Mesendoderm (in vitro differentiated cells): ENCODE measurements at regions not wholly inside any gene's neighbourhood (a gene's known extent, or its start where the extent isn't known, plus 50 kb on each side); places are given as distances from the start of the nearest gene placed in this dataset.

Source experiments
- DNase-seq: peaks from one replicate; pipeline ENCODE4 v3.0.0; 2013
- H2AK5ac ChIP-seq: 2 replicates; pipeline ENCODE4 v1.6.1; 2013; ENCODE audit warnings: low read length, inconsistent platforms
- H2BK120ac ChIP-seq: 2 replicates; pipeline ENCODE4 v1.6.1; 2013; ENCODE audit warnings: low read depth, mild to moderate bottlenecking, low read length, moderate library complexity, mixed read lengths
- H2BK15ac ChIP-seq: replicated peaks from 2 replicates; pipeline ENCODE4 v1.6.1; 2013; ENCODE audit warnings: low read depth, mild to moderate bottlenecking, moderate library complexity
- H2BK5ac ChIP-seq: 2 replicates; pipeline ENCODE4 v1.6.1; 2013; ENCODE audit warnings: low read length, inconsistent platforms
- H3K18ac ChIP-seq: 2 replicates; pipeline ENCODE4 v1.6.1; 2013; ENCODE audit warnings: mild to moderate bottlenecking, low read length, mixed read lengths
- H3K23ac ChIP-seq: one replicate; pipeline ENCODE4 v1.6.1; 2013; ENCODE audit warnings: low read length
- H3K27ac ChIP-seq: 2 replicates; pipeline ENCODE4 v1.5.1; 2013; ENCODE audit warnings: low read depth, mild to moderate bottlenecking, inconsistent platforms, low read length, moderate library complexity
- H3K27me3 ChIP-seq: 2 replicates; pipeline ENCODE4 v1.6.1; 2013; ENCODE audit warnings: low read length, control low read depth, mild to moderate bottlenecking, inconsistent platforms; ENCODE audit not compliant: insufficient read depth, poor library complexity
- H3K36me3 ChIP-seq: 2 replicates; pipeline ENCODE4 v1.6.1; 2013; ENCODE audit warnings: low read length, inconsistent platforms; ENCODE audit not compliant: control insufficient read depth, insufficient read depth
- H3K4ac ChIP-seq: one replicate; pipeline ENCODE4 v1.6.1; 2013; ENCODE audit warnings: low read depth, mild to moderate bottlenecking, low read length, moderate library complexity
- H3K4me1 ChIP-seq: 2 replicates; pipeline ENCODE4 v1.6.1; 2013; ENCODE audit warnings: low read depth, low read length, inconsistent platforms; ENCODE audit not compliant: control insufficient read depth
- H3K4me2 ChIP-seq: 2 replicates; pipeline ENCODE4 v1.6.1; 2013; ENCODE audit warnings: low read length
- H3K4me3 ChIP-seq: 2 replicates; pipeline ENCODE4 v1.5.1; 2013; ENCODE audit warnings: mild to moderate bottlenecking, low read length
- H3K56ac ChIP-seq: one replicate; pipeline ENCODE4 v1.6.1; 2013; ENCODE audit warnings: low read length
- H3K79me1 ChIP-seq: 2 replicates; pipeline ENCODE4 v1.6.1; 2013; ENCODE audit warnings: low read length, inconsistent platforms
- H3K79me2 ChIP-seq: 2 replicates; pipeline ENCODE4 v1.6.1; 2013; ENCODE audit warnings: mild to moderate bottlenecking, low read length; ENCODE audit not compliant: control insufficient read depth, insufficient read depth
- H3K9ac ChIP-seq: 2 replicates; pipeline ENCODE4 v1.6.1; 2013; ENCODE audit warnings: low read length, inconsistent platforms
- H4K5ac ChIP-seq: one replicate; pipeline ENCODE4 v1.6.1; 2013; ENCODE audit warnings: low read length
- H4K8ac ChIP-seq: one replicate; pipeline ENCODE4 v1.6.1; 2013; ENCODE audit warnings: low read depth, mild to moderate bottlenecking, control low read depth, low read length, moderate library complexity
- WGBS: extraction: QIAGEN DNeasy Blood & Tissue Kit; methylation state at CpG from one replicate; pipeline ENCODE4 v1.1.7; 2013; ENCODE audit warnings: low lambda C conversion rate, missing lambda C conversion rate; ENCODE audit not compliant: insufficient coverage; ENCODE audit errors: extremely low coverage; 5-methylcytosine and 5-hydroxymethylcytosine counted together

GRCh38 chr3:124425972-124426371 lies 304.3 kb upstream of the UMPS start:
- Histone ChIP-seq H3K27me3 (no peaks in the 10 kb centered on the region), H3K23ac (no peak overlapping the region), H2BK5ac (no peak overlapping the region), H2BK15ac (no peak overlapping the region), H3K36me3 (no peaks in the 10 kb centered on the region), H3K56ac (no peak overlapping the region), H4K5ac (no peak overlapping the region), H3K27ac (no peak overlapping the region), H2BK120ac (no peak overlapping the region), H3K4ac (no peak overlapping the region), H3K79me2 (no peaks in the 10 kb centered on the region), H3K18ac (no peak overlapping the region), H3K9ac (no peak overlapping the region), H3K4me2 (no peak overlapping the region), H4K8ac (no peak overlapping the region), H3K4me1 (peaks cover 4% of the 10 kb centered on the region), H3K4me3 (no peak overlapping the region), H2AK5ac (no peak overlapping the region), H3K79me1 (no peaks in the 10 kb centered on the region)
- no peak for DNase-seq
- 100% methylated on average over 2 of the region's 6 CpGs for WGBS

DNA sequence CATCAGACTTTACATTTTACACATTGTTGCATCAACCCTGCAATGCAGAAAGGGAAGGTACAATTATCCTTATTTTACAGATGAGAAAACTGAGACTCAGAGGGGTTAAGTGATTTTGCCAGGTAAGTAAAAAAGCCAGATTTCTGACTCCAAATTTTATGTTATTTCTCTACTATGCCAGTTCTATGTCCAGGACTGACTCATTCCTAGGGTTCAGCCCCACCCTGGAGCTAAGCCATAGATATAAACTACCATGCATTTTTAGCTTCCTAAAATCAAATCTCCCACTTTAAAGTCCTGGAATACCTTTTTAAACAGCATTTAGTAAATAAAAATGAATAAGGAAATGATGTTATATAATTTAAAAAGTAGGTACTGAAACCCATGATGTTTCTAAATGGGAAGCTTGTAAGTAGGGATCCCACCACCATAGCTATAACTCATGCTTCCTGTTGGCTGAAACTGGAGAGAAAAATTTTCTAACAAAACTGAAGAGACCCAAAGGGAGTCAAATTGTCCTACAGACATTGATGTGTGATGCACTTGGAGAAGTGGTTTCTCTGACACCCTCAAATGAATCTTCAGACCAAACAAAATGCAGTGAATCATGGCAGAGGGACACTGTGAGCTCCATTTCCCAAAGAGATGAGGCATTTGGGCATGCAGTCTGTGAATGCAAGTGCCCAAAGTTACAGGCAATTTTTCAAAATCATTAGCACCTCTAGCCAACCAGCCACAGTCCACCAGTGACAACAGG lies 301.7 kb upstream of the UMPS start:
- no peaks in the 10 kb centered on the region for H3K27me3 ChIP-seq

DNA sequence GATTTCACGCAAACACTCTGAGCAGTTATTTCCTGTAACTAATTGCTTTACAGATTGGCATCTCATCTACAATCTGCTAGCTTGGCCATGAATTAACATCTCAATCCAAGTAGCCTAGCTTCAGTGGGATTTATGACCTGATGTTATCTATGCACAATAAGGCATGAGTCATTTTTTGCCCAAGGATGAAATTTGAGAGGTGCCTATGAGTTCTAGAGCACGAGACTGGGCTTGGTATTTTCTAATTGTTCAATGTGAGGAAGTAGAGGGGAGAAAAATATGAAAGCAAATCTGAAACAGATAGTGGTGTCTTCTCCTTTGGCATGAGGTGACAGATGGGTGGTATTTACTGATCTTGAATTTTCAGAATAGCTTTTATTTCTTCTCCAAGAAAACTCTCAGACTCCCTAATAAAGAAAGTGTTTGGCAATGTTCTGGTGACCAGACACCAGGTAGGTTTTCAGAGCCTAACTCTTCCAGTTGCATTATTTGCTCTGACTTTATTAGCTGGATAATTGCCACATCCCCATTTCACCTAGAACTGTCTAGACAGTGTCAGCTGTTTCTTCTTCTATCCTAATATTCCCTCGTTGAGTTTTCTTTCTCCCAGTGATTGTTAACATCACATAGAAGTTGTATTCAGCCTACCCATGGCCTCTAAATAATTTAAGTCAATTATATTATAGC lies 301.0 kb upstream of the UMPS start:
- peak; percentile 79 for DNase-seq
- H3K9ac ChIP-seq: no peak overlapping the region
- H2AK5ac ChIP-seq: no peak overlapping the region
- no peaks in the 10 kb centered on the region for H3K79me2 ChIP-seq
- H2BK120ac ChIP-seq: no peak overlapping the region
- H3K56ac ChIP-seq: no peak overlapping the region
- no peak overlapping the region for H2BK15ac ChIP-seq
- no peak overlapping the region for H3K4me2 ChIP-seq
- no peak overlapping the region for H3K27ac ChIP-seq
- no peaks in the 10 kb centered on the region for H3K27me3 ChIP-seq
- no peak overlapping the region for H2BK5ac ChIP-seq
- H3K79me1 ChIP-seq: no peaks in the 10 kb centered on the region
- no peaks in the 10 kb centered on the region for H3K36me3 ChIP-seq
- H3K4me3 ChIP-seq: no peak overlapping the region
- H3K4me1 ChIP-seq: peaks cover 4% of the 10 kb centered on the region
- no peak overlapping the region for H4K8ac ChIP-seq
- no peak overlapping the region for H3K4ac ChIP-seq
- no peak overlapping the region for H3K23ac ChIP-seq
- H4K5ac ChIP-seq: no peak overlapping the region
- no peak overlapping the region for H3K18ac ChIP-seq
- WGBS: no CpG with 5 or more reads among the region's 3 CpGs

More for the DNA sequence above, 301.7 kb upstream of the UMPS start:
- H3K18ac ChIP-seq: no peak overlapping the region
- no peak overlapping the region for H3K23ac ChIP-seq
- no peak for DNase-seq
- H3K4me1 ChIP-seq: peaks cover 4% of the 10 kb centered on the region
- H3K4me3 ChIP-seq: no peak overlapping the region
- no peak overlapping the region for H3K27ac ChIP-seq
- no peak overlapping the region for H3K4ac ChIP-seq
- no peak overlapping the region for H2BK5ac ChIP-seq
- no peak overlapping the region for H4K8ac ChIP-seq
- no peaks in the 10 kb centered on the region for H3K79me2 ChIP-seq
- no peaks in the 10 kb centered on the region for H3K79me1 ChIP-seq
- no peak overlapping the region for H3K56ac ChIP-seq
- no peak overlapping the region for H3K4me2 ChIP-seq
- H3K9ac ChIP-seq: no peak overlapping the region
- H2AK5ac ChIP-seq: no peak overlapping the region
- H2BK15ac ChIP-seq: no peak overlapping the region
- no peak overlapping the region for H2BK120ac ChIP-seq
- no peaks in the 10 kb centered on the region for H3K36me3 ChIP-seq
- H4K5ac ChIP-seq: no peak overlapping the region

GRCh38 chr3:124431331-124431994 lies 298.8 kb upstream of the UMPS start:
- Histone ChIP-seq H3K27me3 (no peaks in the 10 kb centered on the region), H2BK15ac (no peak overlapping the region), H3K56ac (no peak overlapping the region), H4K8ac (no peak overlapping the region), H3K4me1 (peaks cover 4% of the 10 kb centered on the region), H3K27ac (no peak overlapping the region), H3K23ac (no peak overlapping the region), H3K79me2 (no peaks in the 10 kb centered on the region), H2AK5ac (no peak overlapping the region), H3K4me3 (no peak overlapping the region), H4K5ac (no peak overlapping the region), H3K36me3 (no peaks in the 10 kb centered on the region), H3K9ac (no peak overlapping the region), H2BK120ac (no peak overlapping the region), H3K79me1 (no peaks in the 10 kb centered on the region), H2BK5ac (no peak overlapping the region), H3K18ac (no peak overlapping the region), H3K4me2 (no peak overlapping the region), H3K4ac (no peak overlapping the region)
- WGBS: no CpG with 5 or more reads among the region's 4 CpGs
- no peak for DNase-seq

- no peak overlapping the region for H3K9ac ChIP-seq
- no peaks in the 10 kb centered on the region for H3K36me3 ChIP-seq
- no CpG with 5 or more reads among the region's 10 CpGs for WGBS
- H3K4me1 ChIP-seq: no peaks in the 10 kb centered on the region
- H3K27me3 ChIP-seq: no peaks in the 10 kb centered on the region
- no peak overlapping the region for H3K23ac ChIP-seq
- H2BK5ac ChIP-seq: no peak overlapping the region
- no peak overlapping the region for H3K4ac ChIP-seq
- no peak overlapping the region for H4K5ac ChIP-seq
- no peak overlapping the region for H3K4me2 ChIP-seq
- no peaks in the 10 kb centered on the region for H3K79me2 ChIP-seq
- no peak overlapping the region for H2BK15ac ChIP-seq
- H4K8ac ChIP-seq: no peak overlapping the region
- H3K4me3 ChIP-seq: no peak overlapping the region
- DNase-seq: no peak
- no peak overlapping the region for H3K56ac ChIP-seq
- no peak overlapping the region for H3K18ac ChIP-seq
- H2AK5ac ChIP-seq: no peak overlapping the region
- no peak overlapping the region for H2BK120ac ChIP-seq
- no peak overlapping the region for H3K27ac ChIP-seq
- H3K79me1 ChIP-seq: no peaks in the 10 kb centered on the region
These were observed 296.1 kb upstream of the UMPS start for GRCh38 chr3:124434176-124434575.
